ENCODE measurements at regions not wholly inside any gene's neighbourhood (a gene's known extent, or its start where the extent isn't known, plus 50 kb on each side); places are given as distances from the start of the nearest gene placed in this dataset.

DNA sequence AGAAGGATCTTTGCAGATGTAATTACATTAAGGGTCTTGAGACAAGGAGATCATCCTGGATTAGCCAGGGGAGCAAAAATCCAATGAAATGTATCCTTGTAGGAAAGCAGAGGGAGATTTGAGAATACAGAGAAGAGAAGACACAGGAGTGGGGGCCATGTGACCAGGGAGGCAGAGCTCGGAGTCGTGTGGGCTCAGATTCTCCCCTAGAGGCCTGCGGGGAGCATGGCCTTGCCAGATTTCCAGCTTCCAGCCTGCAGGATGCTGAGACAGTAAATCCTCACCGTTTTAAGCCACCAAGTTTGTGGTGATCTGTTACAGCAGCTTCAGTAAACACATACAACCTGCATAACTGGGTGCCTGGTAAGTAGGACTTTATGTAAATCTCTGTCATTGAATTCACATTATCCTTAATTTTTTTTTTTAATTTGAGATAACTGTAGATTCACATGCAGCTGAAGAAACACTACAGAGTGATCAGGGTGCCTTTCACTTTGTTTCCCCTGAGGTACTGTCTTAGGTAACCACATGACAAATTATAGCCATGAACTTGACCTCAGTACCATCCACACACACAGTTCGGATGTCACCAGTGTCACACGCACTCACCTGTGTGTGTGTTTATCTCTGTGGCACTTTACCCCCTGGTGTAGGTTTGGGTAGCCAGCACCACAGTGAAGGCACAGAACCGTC lies 138.4 kb upstream of the HDAC4 start:
- TF ChIP-seq POLR2AphosphoS5 (IDR thresholded peaks at IDR 0.05): no peak
- TF ChIP-seq, protein P1, sequence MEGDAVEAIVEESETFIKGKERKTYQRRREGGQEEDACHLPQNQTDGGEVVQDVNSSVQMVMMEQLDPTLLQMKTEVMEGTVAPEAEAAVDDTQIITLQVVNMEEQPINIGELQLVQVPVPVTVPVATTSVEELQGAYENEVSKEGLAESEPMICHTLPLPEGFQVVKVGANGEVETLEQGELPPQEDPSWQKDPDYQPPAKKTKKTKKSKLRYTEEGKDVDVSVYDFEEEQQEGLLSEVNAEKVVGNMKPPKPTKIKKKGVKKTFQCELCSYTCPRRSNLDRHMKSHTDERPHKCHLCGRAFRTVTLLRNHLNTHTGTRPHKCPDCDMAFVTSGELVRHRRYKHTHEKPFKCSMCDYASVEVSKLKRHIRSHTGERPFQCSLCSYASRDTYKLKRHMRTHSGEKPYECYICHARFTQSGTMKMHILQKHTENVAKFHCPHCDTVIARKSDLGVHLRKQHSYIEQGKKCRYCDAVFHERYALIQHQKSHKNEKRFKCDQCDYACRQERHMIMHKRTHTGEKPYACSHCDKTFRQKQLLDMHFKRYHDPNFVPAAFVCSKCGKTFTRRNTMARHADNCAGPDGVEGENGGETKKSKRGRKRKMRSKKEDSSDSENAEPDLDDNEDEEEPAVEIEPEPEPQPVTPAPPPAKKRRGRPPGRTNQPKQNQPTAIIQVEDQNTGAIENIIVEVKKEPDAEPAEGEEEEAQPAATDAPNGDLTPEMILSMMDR (IDR thresholded peaks at IDR 0.05): no peak
